ENCODE measurements at regions not wholly inside any gene's neighbourhood (a gene's known extent, or its start where the extent isn't known, plus 50 kb on each side); places are given as distances from the start of the nearest gene placed in this dataset.
"Not testable (repeated sequence)": the region's sequence is repeated elsewhere in the genome, so short reads cannot be mapped to it uniquely, and the experiment has no call there.

DNA sequence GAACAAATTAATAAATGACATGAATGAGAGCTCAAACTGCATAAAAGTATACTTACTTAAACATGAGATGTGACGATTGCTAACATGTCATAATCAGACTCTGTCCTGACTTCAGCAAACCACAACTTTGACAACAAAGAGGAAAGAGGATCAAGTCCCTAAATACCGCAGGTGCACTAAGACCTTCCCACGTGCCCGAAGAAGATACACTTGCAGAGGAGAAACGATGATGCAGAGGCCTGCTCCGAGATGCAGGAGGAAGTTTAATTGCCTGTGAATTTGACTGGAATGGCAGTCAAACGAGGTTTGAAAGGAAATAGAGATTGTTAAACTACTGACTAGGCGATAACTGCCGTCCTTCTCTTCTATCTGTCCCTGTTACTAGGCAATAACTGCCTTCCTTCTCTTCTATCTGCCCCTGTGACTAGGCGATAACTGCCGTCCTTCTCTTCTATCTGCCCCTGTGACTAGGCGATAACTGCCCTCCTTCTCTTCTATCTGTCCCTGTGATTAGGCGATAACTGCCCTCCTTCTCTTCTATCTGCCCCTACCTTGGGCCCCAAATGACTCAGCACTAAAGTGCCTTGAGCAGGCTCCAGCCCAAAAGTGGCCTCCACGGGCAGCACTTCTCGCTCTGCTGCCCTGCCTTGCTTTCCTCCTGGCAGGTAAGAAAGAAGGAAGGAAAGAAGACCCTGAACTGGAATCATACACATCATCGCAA lies 2226.0 kb upstream of the DEFB115 start:
- H3K36me3 ChIP-seq; ATAC-seq; H3K4me1 ChIP-seq; intact Hi-C loops (cut with DNase I); H3K27ac ChIP-seq; H3K4me3 ChIP-seq; H3K27me3 ChIP-seq; H3K9me3 ChIP-seq; DNase-seq; FAIRE-seq: not testable (repeated sequence)
- 52 to 64% methylated on average over 14 to 15 of the region's 16 CpGs for WGBS, 2 donors

GRCh38 chr20:29044239-29044638 lies 2213.2 kb upstream of the DEFB115 start:
- H3K4me1 ChIP-seq; H3K4me3 ChIP-seq; intact Hi-C loops (cut with DNase I); H3K27ac ChIP-seq; H3K27me3 ChIP-seq; H3K36me3 ChIP-seq; FAIRE-seq; H3K9me3 ChIP-seq; ATAC-seq: not testable (repeated sequence)
- DNase-seq: peak in 1 of 6 donors; percentile 42
- WGBS, 2 donors: 59 to 67% methylated on average over 12 of the region's 12 CpGs

DNA sequence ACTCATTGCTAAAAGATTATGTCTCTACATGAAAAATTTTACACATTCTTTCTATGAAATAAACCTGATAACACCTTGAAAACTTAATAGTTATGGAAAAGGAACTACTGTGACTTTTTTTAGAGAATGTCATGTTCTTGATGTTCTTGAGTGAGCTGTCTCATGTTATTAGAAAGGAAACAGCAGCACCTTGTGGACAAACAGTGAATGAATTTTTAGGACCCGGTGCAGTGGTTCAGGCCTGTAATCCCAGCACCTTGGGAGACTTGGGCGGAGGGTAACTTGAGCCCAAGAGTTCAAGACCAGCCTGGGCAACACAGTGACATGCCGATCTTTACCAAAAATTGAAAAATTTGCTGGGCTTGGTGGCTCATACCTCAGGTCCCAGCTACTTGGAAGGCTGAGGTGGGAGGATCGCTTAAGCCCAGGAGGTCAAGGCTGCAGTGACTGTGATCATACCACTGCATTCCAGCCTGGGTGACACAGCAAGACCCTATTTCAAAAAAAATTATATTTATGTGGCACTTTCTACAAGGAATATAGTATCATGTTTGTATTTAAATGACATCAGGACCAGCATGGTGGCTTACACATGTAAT lies 2207.4 kb upstream of the DEFB115 start:
- H3K4me1 ChIP-seq; H3K27me3 ChIP-seq; DNase-seq; H3K27ac ChIP-seq; H3K36me3 ChIP-seq; H3K4me3 ChIP-seq; FAIRE-seq; ATAC-seq; H3K9me3 ChIP-seq; intact Hi-C loops (cut with DNase I): not testable (repeated sequence)
- 48 to 50% methylated on average over 4 of the region's 4 CpGs for WGBS, 2 donors

DNA sequence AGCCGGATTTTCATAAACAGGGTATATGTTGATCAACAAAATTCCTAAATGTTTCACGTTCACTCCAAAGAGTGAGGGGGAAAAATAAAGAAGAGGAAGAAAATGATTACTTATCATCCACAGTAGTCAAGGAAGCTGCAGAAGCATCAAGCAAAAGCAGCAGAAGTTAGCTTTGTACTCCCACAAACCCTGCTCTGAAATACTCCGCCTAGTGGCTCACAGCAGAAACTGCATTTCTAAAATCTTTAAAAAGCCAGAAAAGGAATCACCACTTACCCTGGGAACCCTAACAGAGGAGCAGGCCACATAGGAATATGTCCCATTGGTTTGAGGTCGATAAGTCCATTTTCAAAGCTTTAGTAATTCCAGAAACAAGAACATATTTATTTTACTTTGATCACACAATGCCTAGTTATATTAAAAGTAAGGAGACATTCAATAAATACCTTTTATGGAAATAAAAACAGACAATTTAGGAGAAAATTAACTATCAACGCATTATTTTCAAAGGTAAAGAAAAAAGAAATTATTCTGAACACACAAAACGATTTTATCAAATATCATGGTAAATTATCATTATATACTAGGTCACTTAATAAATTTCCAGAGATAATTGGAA lies 2199.5 kb upstream of the DEFB115 start:
- WGBS, 2 donors: 20 to 23% methylated on average over 6 of the region's 6 CpGs
- intact Hi-C loops (cut with DNase I); FAIRE-seq: not testable (repeated sequence)

GRCh38 chr20:29062451-29062850 lies 2195.0 kb upstream of the DEFB115 start:
- 55 to 67% methylated on average over 11 of the region's 11 CpGs for WGBS, 2 donors
- intact Hi-C loops (cut with DNase I); H3K9me3 ChIP-seq; FAIRE-seq; H3K36me3 ChIP-seq; H3K4me3 ChIP-seq; H3K27ac ChIP-seq; ATAC-seq; H3K4me1 ChIP-seq; H3K27me3 ChIP-seq: not testable (repeated sequence)
- peak in 1 of 6 donors; percentile 64 for DNase-seq

More for the DNA sequence above, 2199.5 kb upstream of the DEFB115 start:
- H3K4me3 ChIP-seq, DNase-seq, H3K36me3 ChIP-seq, H3K9me3 ChIP-seq, H3K27ac ChIP-seq, H3K4me1 ChIP-seq, ATAC-seq, H3K27me3 ChIP-seq: not testable (repeated sequence)

GRCh38 chr20:29066341-29066740 lies 2191.1 kb upstream of the DEFB115 start:
- H3K36me3 ChIP-seq; H3K27ac ChIP-seq; ATAC-seq; DNase-seq; H3K27me3 ChIP-seq; H3K9me3 ChIP-seq; H3K4me1 ChIP-seq; intact Hi-C loops (cut with DNase I); H3K4me3 ChIP-seq; FAIRE-seq: not testable (repeated sequence)
- WGBS, 2 donors: 21 to 27% methylated on average over 1 of the region's 1 CpG

- H3K4me1 ChIP-seq; intact Hi-C loops (cut with DNase I); ATAC-seq; H3K27me3 ChIP-seq; FAIRE-seq; DNase-seq; H3K36me3 ChIP-seq; H3K27ac ChIP-seq; H3K4me3 ChIP-seq; H3K9me3 ChIP-seq: not testable (repeated sequence)
- 58 to 66% methylated on average over 8 of the region's 8 CpGs for WGBS, 2 donors
Observed at GRCh38 chr20:29073640-29074039, 2183.8 kb upstream of the DEFB115 start.

DNA sequence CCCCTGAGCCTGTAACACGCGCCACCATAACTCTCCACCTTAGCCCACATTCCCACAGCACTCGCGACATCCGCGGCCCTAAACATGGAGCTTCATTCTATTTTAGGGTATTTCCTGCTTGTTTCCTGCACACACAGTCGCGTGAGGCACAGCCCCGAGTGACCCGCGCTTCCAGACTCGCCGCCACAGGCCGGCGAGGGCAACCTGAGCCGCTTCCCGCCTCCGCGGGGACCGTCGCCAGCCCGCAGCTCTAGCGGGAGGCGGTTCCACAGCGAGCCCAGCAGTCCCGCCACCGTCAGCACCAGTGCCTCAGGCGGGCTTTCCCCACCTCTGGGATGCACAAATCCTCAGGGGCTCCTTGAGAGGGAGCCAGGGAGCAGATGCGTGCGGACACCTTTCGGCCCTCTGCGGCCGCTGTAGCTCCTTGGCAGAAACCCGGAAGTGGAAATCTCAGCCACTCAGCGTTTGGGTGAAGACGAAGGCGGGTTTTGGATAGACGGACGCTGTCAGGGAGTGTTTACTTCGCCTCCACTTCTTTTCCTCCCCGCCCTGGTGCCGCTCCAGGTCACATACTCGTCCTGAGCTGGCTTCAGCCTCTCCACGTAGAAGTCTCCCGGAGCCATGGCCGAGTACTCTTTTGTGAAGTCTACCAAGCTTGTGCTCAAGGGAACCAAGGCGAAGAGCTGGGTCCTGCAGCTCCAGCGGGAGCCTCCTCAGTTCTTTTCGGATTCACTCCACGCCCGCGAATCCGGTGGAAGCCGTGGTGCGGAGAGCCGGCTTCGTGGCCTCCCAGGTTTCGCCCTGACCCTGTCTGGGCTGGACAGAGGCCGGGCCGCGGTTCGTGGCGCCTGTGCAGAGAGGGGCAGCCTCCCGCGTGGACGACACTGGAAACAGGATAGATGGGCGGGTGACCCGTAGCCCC lies 2177.4 kb upstream of the DEFB115 start:
- peak overlapping the region in 2 of 4 donors; percentile 5 to 26 for H3K4me3 ChIP-seq

GRCh38 chr20:29081712-29082111 lies 2175.8 kb upstream of the DEFB115 start:
- WGBS, 2 donors: 0 to 69% methylated on average over 1 of the region's 1 CpG
- FAIRE-seq; H3K9me3 ChIP-seq; H3K27ac ChIP-seq; DNase-seq; H3K4me3 ChIP-seq; H3K27me3 ChIP-seq; ATAC-seq; H3K36me3 ChIP-seq; H3K4me1 ChIP-seq; intact Hi-C loops (cut with DNase I): not testable (repeated sequence)

More for the DNA sequence above, 2177.4 kb upstream of the DEFB115 start:
- WGBS, 2 donors: 22 to 39% methylated on average over 57 to 68 of the region's 68 CpGs
- Histone ChIP-seq H3K27me3 (no peaks in the 10 kb centered on the region), H3K9me3 (no peaks in the 10 kb centered on the region), H3K36me3 (no peaks in the 10 kb centered on the region), H3K4me1 (no peaks in the 10 kb centered on the region), H3K27ac (no peak overlapping the region)
- DNase-seq: peak in 5 of 6 donors; percentile 22 to 71 (median 57)
- intact Hi-C loops (cut with DNase I): no loop called here
- peak; percentile 38 to 90 (median 58) for ATAC-seq
- no peak for FAIRE-seq
- no peak for TF ChIP-seq CTCF (IDR thresholded peaks at IDR 0.05)

Data from pancreas (tissue), 10 donors.